PC-9 (cell line): ENCODE measurements at regions not wholly inside any gene's neighbourhood (a gene's known extent, or its start where the extent isn't known, plus 50 kb on each side); places are given as distances from the start of the nearest gene placed in this dataset.

Experiments
- BruUV-seq: library from RNA; stranded (reverse); fragments of 400-500 nt; replicated peaks from 2 replicates; lab custom pipeline; 2021; lab: Mats Ljungman, UMichigan
- CTCF ChIA-PET: fragments of 300-600 bp; sonication (Branson Sonifier 250); formaldehyde crosslinking; loops from one replicate; lab custom pipeline; 2022; ENCODE audit warnings: antibody characterized with exemption; lab: Charles Lee
- POLR2A ChIA-PET: fragments of 300-600 bp; sonication (Branson Sonifier 250); formaldehyde crosslinking; loops from one replicate; lab custom pipeline; 2022; ENCODE audit warnings: antibody characterized with exemption; ENCODE audit not compliant: unreplicated experiment; lab: Charles Lee
- DNase-seq, 2 experiments: peaks; one replicate each; pipeline versions ENCODE4 v3.0.0 to v3.0.0-alpha.2; 2015 to 2022; ENCODE audit warnings: mixed read lengths in 1 of 2
- H2AFZ ChIP-seq: fragments of 200-600 bp; sonication (generic); 2 replicates; pipeline ENCODE4 v1.8.1; 2017; ENCODE audit warnings: antibody characterized with exemption
- H3F3A ChIP-seq: fragments of 200-600 bp; sonication (generic); 2 replicates; pipeline ENCODE4 v1.8.1; 2017; ENCODE audit warnings: antibody characterized with exemption, mild to moderate bottlenecking, low read depth; ENCODE audit not compliant: insufficient read depth
- H3K27ac ChIP-seq: fragments of 200-600 bp; sonication (generic); 2 replicates; pipeline ENCODE4 v1.6.1; 2016; ENCODE audit warnings: mixed run types
- H3K27me3 ChIP-seq: fragments of 200-600 bp; sonication (generic); 2 replicates; pipeline ENCODE4 v1.6.1; 2016; ENCODE audit warnings: low read depth, mixed run types; ENCODE audit not compliant: insufficient read depth
- H3K36me3 ChIP-seq: fragments of 200-600 bp; sonication (generic); 2 replicates; pipeline ENCODE4 v1.6.1; 2016; ENCODE audit warnings: low read depth, mixed run types
- H3K4me1 ChIP-seq: fragments of 200-600 bp; sonication (generic); replicated peaks from 2 replicates; pipeline ENCODE4 v1.6.1; 2016; ENCODE audit warnings: mixed run types; ENCODE audit not compliant: insufficient read depth
- H3K4me2 ChIP-seq: fragments of 200-600 bp; sonication (generic); 2 replicates; pipeline ENCODE4 v1.6.1; 2017; ENCODE audit warnings: mixed run types
- H3K4me3 ChIP-seq: fragments of 200-600 bp; sonication (generic); 2 replicates; pipeline ENCODE4 v1.6.1; 2016; ENCODE audit warnings: mixed run types
- H3K79me2 ChIP-seq: fragments of 200-600 bp; sonication (generic); 2 replicates; pipeline ENCODE4 v1.6.1; 2017; ENCODE audit warnings: low read depth, mixed run types
- H3K9me2 ChIP-seq: fragments of 200-600 bp; sonication (generic); 2 replicates; pipeline ENCODE4 v1.8.1; 2017; ENCODE audit warnings: mild to moderate bottlenecking; ENCODE audit not compliant: insufficient read depth
- H3K9me3 ChIP-seq: fragments of 200-600 bp; sonication (generic); 2 replicates; pipeline ENCODE4 v1.8.1; 2016; ENCODE audit warnings: low read depth; ENCODE audit not compliant: insufficient read depth
- H4K20me1 ChIP-seq: fragments of 200-600 bp; sonication (generic); 2 replicates; pipeline ENCODE4 v1.8.1; 2017; ENCODE audit not compliant: insufficient read depth
- CTCF ChIP-seq: fragments of 200-600 bp; sonication (generic); conservative IDR thresholded peaks from 2 replicates; pipeline ENCODE4 v1.6.1; 2017; ENCODE audit warnings: mixed run types, antibody characterized with exemption, mild to moderate bottlenecking, moderate library complexity
- EZH2 ChIP-seq: fragments of 200-600 bp; sonication (generic); IDR thresholded peaks from 2 replicates; pipeline ENCODE4 v1.8.0; 2017; ENCODE audit warnings: antibody characterized with exemption, low read depth
- intact Hi-C: fragments of 100-400 bp; cut with micrococcal nuclease; formaldehyde crosslinking; loops from one replicate; pipeline ENCODE4 v1.10.0; 2022; ENCODE audit not compliant: unreplicated experiment

- BruUV-seq, result no TSS peak
- no peaks in the 10 kb centered on the region for H3K36me3 ChIP-seq
- H2AFZ ChIP-seq, result no peak overlapping the region
- no peaks in the 10 kb centered on the region for H3K79me2 ChIP-seq
- TF ChIP-seq EZH2, result no peak
- TF ChIP-seq CTCF, result no peak
- ChIA-PET POLR2A (no interaction called here), CTCF (no interaction called here)
- H3K27me3 ChIP-seq, result no peaks in the 10 kb centered on the region
- DNase-seq, result no peak
- no peaks in the 10 kb centered on the region for H3K9me2 ChIP-seq
- H3F3A ChIP-seq, result no peaks in the 10 kb centered on the region
- H3K27ac ChIP-seq, result no peak overlapping the region
- H3K4me2 ChIP-seq, result no peak overlapping the region
- intact Hi-C loops, result no loop called here
- H4K20me1 ChIP-seq, result no peaks in the 10 kb centered on the region
- no peaks in the 10 kb centered on the region for H3K9me3 ChIP-seq
- no peaks in the 10 kb centered on the region for H3K4me1 ChIP-seq
- no peak overlapping the region for H3K4me3 ChIP-seq
Observed at GRCh38 chr5:141733198-141733597, 51.2 kb upstream of the ARAP3 start.

GRCh38 chr5:141732417-141732816 lies 50.4 kb upstream of the ARAP3 start:
- CTCF ChIA-PET, result no interaction called here
- TF ChIP-seq EZH2 (no peak), CTCF (no peak)
- no peak for DNase-seq
- Histone ChIP-seq H2AFZ (no peak overlapping the region), H3K27ac (no peak overlapping the region), H3K27me3 (no peaks in the 10 kb centered on the region), H3K9me3 (no peaks in the 10 kb centered on the region), H3K4me1 (no peaks in the 10 kb centered on the region), H3K4me3 (no peak overlapping the region), H3F3A (no peaks in the 10 kb centered on the region), H4K20me1 (no peaks in the 10 kb centered on the region), H3K9me2 (no peaks in the 10 kb centered on the region), H3K4me2 (no peak overlapping the region), H3K36me3 (no peaks in the 10 kb centered on the region), H3K79me2 (no peaks in the 10 kb centered on the region)
- no TSS peak for BruUV-seq
- intact Hi-C loops, result no loop called here
- POLR2A ChIA-PET, result no interaction called here
